ENCODE measurements at regions not wholly inside any gene's neighbourhood (a gene's known extent, or its start where the extent isn't known, plus 50 kb on each side); places are given as distances from the start of the nearest gene placed in this dataset.

DNA sequence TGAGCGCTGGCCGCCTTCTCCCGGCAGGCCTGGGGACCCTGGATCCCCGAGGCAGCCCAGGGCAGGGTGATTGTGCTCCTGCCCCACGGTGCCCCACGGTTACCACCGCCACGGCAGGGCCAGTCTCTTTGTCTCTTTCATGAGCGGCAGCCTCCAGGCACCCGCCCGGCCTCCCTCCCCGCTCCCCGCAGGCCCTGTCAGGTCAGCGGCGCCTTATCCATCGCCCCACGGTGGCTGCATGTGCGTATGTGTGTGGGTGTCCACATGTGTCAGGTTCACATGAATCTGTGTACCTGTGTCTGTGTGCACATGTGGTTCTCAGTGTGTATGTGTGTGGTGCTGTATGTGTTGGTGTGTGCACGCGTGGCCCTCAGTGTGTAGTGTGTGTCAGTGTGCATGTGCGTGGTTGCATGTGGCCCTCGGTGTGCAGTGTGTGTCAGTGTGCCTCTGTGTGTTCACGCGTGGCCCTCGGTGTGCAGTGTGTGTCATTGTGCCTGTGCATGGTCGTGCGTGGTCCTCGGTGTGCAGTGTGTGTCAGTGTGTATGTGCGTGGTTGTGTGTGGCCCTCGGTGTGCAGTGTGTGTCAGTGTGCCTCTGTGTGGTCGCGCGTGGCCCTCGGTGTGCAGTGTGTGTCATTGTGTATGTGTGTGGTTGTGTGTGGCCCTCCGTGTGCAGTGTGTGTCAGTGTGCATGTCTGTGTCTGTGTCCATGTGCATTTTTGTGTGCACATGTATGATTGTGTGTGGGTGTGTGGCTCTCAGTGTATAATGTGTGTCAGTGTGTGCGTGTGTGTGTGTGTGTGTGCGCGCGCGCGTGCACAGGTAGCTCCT is 239.2 kb upstream of the GSE1 start:
- Histone ChIP-seq H3K4me1 (ENCODE audit: control insufficient read depth in 1 of 2, insufficient read depth in 2 of 2, low read length in 2 of 2) (peaks cover 9 to 12% of the 10 kb centered on the region in 2 donors), H3K36me3 (replicated peaks in 1 of 2; ENCODE audit: control insufficient read depth in 1 of 2, insufficient read depth in 2 of 2, low read length in 2 of 2) (no peaks in the 10 kb centered on the region), H3K27me3 (ENCODE audit: control insufficient read depth in 2 of 2, insufficient read depth in 2 of 2, low read length in 2 of 2) (peaks cover 0 to 11% of the 10 kb centered on the region in 2 donors), H3K79me2 (ENCODE audit: insufficient read depth, low read length) (no peaks in the 10 kb centered on the region), H3K4me2 (replicated peaks; ENCODE audit: extremely low read depth, low read length, poor library complexity, severe bottlenecking) (no peak overlapping the region), H2AFZ (ENCODE audit: insufficient read depth, low read depth, low read length, poor library complexity, severe bottlenecking) (no peak overlapping the region), H3K4me3 (replicated peaks in 1 of 3; ENCODE audit: low read depth in 2 of 3, low read length in 3 of 3) (no peak overlapping the region), H3K9ac (ENCODE audit: insufficient read depth, low read length, poor library complexity, severe bottlenecking) (no peak overlapping the region), H3K9me3 (replicated peaks in 1 of 2; ENCODE audit: control insufficient read depth in 1 of 2, insufficient read depth in 1 of 2, low read length in 2 of 2) (no peaks in the 10 kb centered on the region), H3K27ac (ENCODE audit: low read depth in 1 of 2, low read length in 2 of 2) (no peak overlapping the region), H4K20me1 (ENCODE audit: insufficient read depth, low read length) (no peaks in the 10 kb centered on the region)
- Mint-ChIP-seq H3K9me3 (peaks cover 0 to 4% (median 0%) of the 10 kb centered on the region in 7 donors), H3K27ac (peak overlapping the region in 1 of 7 donors; percentile 55), H3K27me3 (ENCODE audit: low read depth in 3 of 3) (peaks cover 13 to 22% (median 19%) of the 10 kb centered on the region in 3 donors), H3K36me3 (no peaks in the 10 kb centered on the region), H3K4me1 (peaks cover 11% of the 10 kb centered on the region), H3K4me3 (no peak overlapping the region)
- DNase-seq = no peak
- intact Hi-C loops (cut with micrococcal nuclease) = no loop called here
- TF ChIP-seq, protein P1, sequence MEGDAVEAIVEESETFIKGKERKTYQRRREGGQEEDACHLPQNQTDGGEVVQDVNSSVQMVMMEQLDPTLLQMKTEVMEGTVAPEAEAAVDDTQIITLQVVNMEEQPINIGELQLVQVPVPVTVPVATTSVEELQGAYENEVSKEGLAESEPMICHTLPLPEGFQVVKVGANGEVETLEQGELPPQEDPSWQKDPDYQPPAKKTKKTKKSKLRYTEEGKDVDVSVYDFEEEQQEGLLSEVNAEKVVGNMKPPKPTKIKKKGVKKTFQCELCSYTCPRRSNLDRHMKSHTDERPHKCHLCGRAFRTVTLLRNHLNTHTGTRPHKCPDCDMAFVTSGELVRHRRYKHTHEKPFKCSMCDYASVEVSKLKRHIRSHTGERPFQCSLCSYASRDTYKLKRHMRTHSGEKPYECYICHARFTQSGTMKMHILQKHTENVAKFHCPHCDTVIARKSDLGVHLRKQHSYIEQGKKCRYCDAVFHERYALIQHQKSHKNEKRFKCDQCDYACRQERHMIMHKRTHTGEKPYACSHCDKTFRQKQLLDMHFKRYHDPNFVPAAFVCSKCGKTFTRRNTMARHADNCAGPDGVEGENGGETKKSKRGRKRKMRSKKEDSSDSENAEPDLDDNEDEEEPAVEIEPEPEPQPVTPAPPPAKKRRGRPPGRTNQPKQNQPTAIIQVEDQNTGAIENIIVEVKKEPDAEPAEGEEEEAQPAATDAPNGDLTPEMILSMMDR (IDR thresholded peaks at IDR 0.05) = no peak
- 87% methylated on average over 38 of the region's 41 CpGs for whole genome bisulfite sequencing (ENCODE audit: insufficient coverage)

GRCh38 chr16:85374571-85374872 is 238.6 kb upstream of the GSE1 start:
- Histone ChIP-seq H4K20me1 (ENCODE audit: insufficient read depth, low read length) (no peaks in the 10 kb centered on the region), H3K9me3 (replicated peaks in 1 of 2; ENCODE audit: control insufficient read depth in 1 of 2, insufficient read depth in 1 of 2, low read length in 2 of 2) (no peaks in the 10 kb centered on the region), H2AFZ (ENCODE audit: insufficient read depth, low read depth, low read length, poor library complexity, severe bottlenecking) (no peak overlapping the region), H3K79me2 (ENCODE audit: insufficient read depth, low read length) (no peaks in the 10 kb centered on the region), H3K9ac (ENCODE audit: insufficient read depth, low read length, poor library complexity, severe bottlenecking) (no peak overlapping the region), H3K27me3 (ENCODE audit: control insufficient read depth in 2 of 2, insufficient read depth in 2 of 2, low read length in 2 of 2) (peaks cover 0 to 11% of the 10 kb centered on the region in 2 donors), H3K4me2 (replicated peaks; ENCODE audit: extremely low read depth, low read length, poor library complexity, severe bottlenecking) (no peak overlapping the region), H3K4me3 (replicated peaks in 1 of 3; ENCODE audit: low read depth in 2 of 3, low read length in 3 of 3) (no peak overlapping the region), H3K4me1 (ENCODE audit: control insufficient read depth in 1 of 2, insufficient read depth in 2 of 2, low read length in 2 of 2) (peaks cover 9 to 12% of the 10 kb centered on the region in 2 donors), H3K27ac (ENCODE audit: low read depth in 1 of 2, low read length in 2 of 2) (no peak overlapping the region), H3K36me3 (replicated peaks in 1 of 2; ENCODE audit: control insufficient read depth in 1 of 2, insufficient read depth in 2 of 2, low read length in 2 of 2) (no peaks in the 10 kb centered on the region)
- H3K9me3 Mint-ChIP-seq = peaks cover 0 to 4% (median 0%) of the 10 kb centered on the region in 7 donors
- H3K36me3 Mint-ChIP-seq = no peaks in the 10 kb centered on the region
- no peak overlapping the region for H3K4me3 Mint-ChIP-seq
- peaks cover 11% of the 10 kb centered on the region for H3K4me1 Mint-ChIP-seq
- no peak overlapping the region for H3K27ac Mint-ChIP-seq
- H3K27me3 Mint-ChIP-seq (ENCODE audit: low read depth in 3 of 3) = peaks cover 15 to 27% (median 19%) of the 10 kb centered on the region in 3 donors
- intact Hi-C loops (cut with micrococcal nuclease) = no loop called here
- no peak for DNase-seq
- TF ChIP-seq, protein P1 (IDR thresholded peaks at IDR 0.05) = no peak
- WGBS (ENCODE audit: insufficient coverage) = 81% methylated on average over 9 of the region's 10 CpGs

Data from CD14-positive monocyte (primary cell).